GM23338 (cell line): ENCODE measurements at regions not wholly inside any gene's neighbourhood (a gene's known extent, or its start where the extent isn't known, plus 50 kb on each side); places are given as distances from the start of the nearest gene placed in this dataset.

Source experiments
- ATAC-seq: fragments of 200-7000 bp; cut with Tn5 transposase; 3 replicates; pipeline ENCODE4 v1.9.1; 2020
- DNase-seq: peaks from one replicate; pipeline ENCODE4 v3.0.0-alpha.2; 2015; ENCODE audit warnings: low spot score
- H2AFZ ChIP-seq: fragments of 200-600 bp; sonication (generic); 2 replicates; pipeline ENCODE4 v1.8.0; 2016; ENCODE audit warnings: antibody characterized with exemption, mild to moderate bottlenecking, moderate library complexity
- H3F3A ChIP-seq: fragments of 200-600 bp; sonication (generic); replicated peaks from 2 replicates; pipeline ENCODE4 v1.8.0; 2017; ENCODE audit warnings: antibody characterized with exemption, mixed run types, low read depth
- H3K27ac ChIP-seq: fragments of 200-600 bp; sonication (generic); 2 replicates; pipeline ENCODE4 v1.6.1; 2016; ENCODE audit warnings: low read depth
- H3K27me3 ChIP-seq: fragments of 200-600 bp; sonication (generic); 2 replicates; pipeline ENCODE4 v1.8.0; 2016; ENCODE audit warnings: mild to moderate bottlenecking, mixed run types, moderate library complexity; ENCODE audit not compliant: insufficient read depth
- H3K36me3 ChIP-seq: fragments of 200-600 bp; sonication (generic); 2 replicates; pipeline ENCODE4 v1.8.0; 2016; ENCODE audit warnings: mild to moderate bottlenecking; ENCODE audit not compliant: insufficient read depth
- H3K4me1 ChIP-seq: fragments of 200-600 bp; sonication (generic); 2 replicates; pipeline ENCODE4 v1.8.0; 2016; ENCODE audit warnings: mild to moderate bottlenecking, moderate library complexity; ENCODE audit not compliant: insufficient read depth
- H3K4me2 ChIP-seq: fragments of 200-600 bp; sonication (generic); 2 replicates; pipeline ENCODE4 v1.7.1; 2017; ENCODE audit warnings: mixed run types
- H3K4me3 ChIP-seq: fragments of 200-600 bp; sonication (generic); 2 replicates; pipeline ENCODE4 v1.6.1; 2016; ENCODE audit warnings: mixed run types
- H3K79me2 ChIP-seq: fragments of 200-600 bp; sonication (generic); replicated peaks from 2 replicates; pipeline ENCODE4 v1.8.0; 2017; ENCODE audit warnings: mild to moderate bottlenecking; ENCODE audit not compliant: insufficient read depth
- H3K9me2 ChIP-seq: fragments of 200-600 bp; sonication (generic); 2 replicates; pipeline ENCODE4 v1.8.0; 2017; ENCODE audit not compliant: insufficient read depth
- H4K20me1 ChIP-seq: fragments of 200-600 bp; sonication (generic); replicated peaks from 2 replicates; pipeline ENCODE4 v1.8.0; 2017; ENCODE audit warnings: mild to moderate bottlenecking; ENCODE audit not compliant: insufficient read depth
- H3K27ac Mint-ChIP-seq: 2 replicates; pipeline ENCODE4 v1.8.0; 2020; ENCODE audit warnings: inconsistent platforms, mild to moderate bottlenecking, moderate library complexity, mixed read lengths
- H3K27me3 Mint-ChIP-seq: 3 replicates; pipeline ENCODE4 v1.8.0; 2022; ENCODE audit warnings: low read depth, mild to moderate bottlenecking, moderate library complexity, mixed read lengths, inconsistent platforms; ENCODE audit not compliant: insufficient read depth, poor library complexity
- H3K36me3 Mint-ChIP-seq: 3 replicates; pipeline ENCODE4 v1.8.0; 2021; ENCODE audit warnings: low read depth, mild to moderate bottlenecking, inconsistent platforms, moderate library complexity, mixed read lengths
- H3K4me1 Mint-ChIP-seq: 3 replicates; pipeline ENCODE4 v1.8.0; 2020; ENCODE audit warnings: mild to moderate bottlenecking, inconsistent platforms, mixed read lengths
- H3K4me3 Mint-ChIP-seq: 3 replicates; pipeline ENCODE4 v1.8.0; 2021; ENCODE audit warnings: moderate library complexity, mild to moderate bottlenecking, inconsistent platforms, mixed read lengths
- H3K9me3 Mint-ChIP-seq: 3 replicates; pipeline ENCODE4 v1.8.0; 2020; ENCODE audit warnings: moderate library complexity, mild to moderate bottlenecking, inconsistent platforms, mixed read lengths
- CREB1 ChIP-seq: fragments of 250-450 bp; sonication (Bioruptor Pico); IDR thresholded peaks from 2 replicates; pipeline ENCODE4 v1.5.0; 2020; ENCODE audit warnings: low read depth, mild to moderate bottlenecking, moderate library complexity
- EZH2 ChIP-seq: fragments of 200-600 bp; sonication (generic); IDR thresholded peaks from one replicate; pipeline ENCODE4 v1.8.0; 2017; ENCODE audit warnings: antibody characterized with exemption, mild to moderate bottlenecking, low read depth; ENCODE audit not compliant: unreplicated experiment
- EZH2phosphoT487 ChIP-seq: fragments of 200-600 bp; sonication (generic); IDR thresholded peaks from one replicate; pipeline ENCODE4 v1.8.1; 2018; ENCODE audit warnings: antibody characterized with exemption; ENCODE audit not compliant: unreplicated experiment
- JUNB ChIP-seq: IDR thresholded peaks from one replicate; pipeline ENCODE4 v1.6.1; 2016; ENCODE audit warnings: antibody characterized with exemption; ENCODE audit not compliant: unreplicated experiment
- POLR2AphosphoS5 ChIP-seq: IDR thresholded peaks from 2 replicates; pipeline ENCODE4 v1.6.1; 2016; ENCODE audit warnings: antibody characterized with exemption, low read depth
- TF ChIP-seq, protein P1 (sequence below), 2 experiments: fragments of 200-600 bp in 1 of 2; sonication (generic) in 1 of 2; conservative IDR thresholded peaks; 2 replicates each; pipeline versions ENCODE4 v1.5.1 to v1.6.1; 2016 to 2017; ENCODE audit warnings: antibody characterized with exemption in 2 of 2, low read depth in 2 of 2, mild to moderate bottlenecking in 2 of 2, moderate library complexity in 1 of 2
- TF ChIP-seq, protein P2 (sequence below): fragments of 250-450 bp; sonication (Bioruptor Pico); IDR thresholded peaks from 2 replicates; pipeline ENCODE4 v1.5.0; 2020; ENCODE audit warnings: mild to moderate bottlenecking, moderate library complexity
- TF ChIP-seq, protein P3 (sequence below): IDR thresholded peaks from 2 replicates; pipeline ENCODE4 v1.6.1; 2016; ENCODE audit warnings: antibody characterized with exemption

DNA sequence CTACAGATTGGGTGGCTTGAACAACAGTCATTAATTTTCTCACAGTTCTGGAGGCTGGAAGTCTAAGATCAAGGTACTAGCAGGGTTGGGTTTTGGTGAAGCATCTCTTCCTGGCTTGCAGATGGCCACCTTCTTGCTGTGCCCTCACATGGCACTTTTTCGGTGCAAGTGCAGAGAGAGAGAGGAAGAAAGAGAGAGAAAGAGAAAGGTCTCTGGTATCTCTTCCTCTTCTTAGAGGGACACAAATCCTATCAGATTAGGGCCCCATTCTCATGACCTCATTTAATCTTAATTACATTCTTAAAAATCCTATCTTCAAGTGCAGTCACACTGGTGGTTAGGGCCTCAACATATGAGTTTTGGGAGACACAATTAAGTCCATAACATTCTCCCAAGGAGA, 167.1 kb downstream of the NFKBIZ start:
- H3K4me1 ChIP-seq, result no peaks in the 10 kb centered on the region
- ATAC-seq (no peak), DNase-seq (no peak)
- H3K36me3 ChIP-seq, result no peaks in the 10 kb centered on the region
- H3K36me3 Mint-ChIP-seq, result 0 out of 3 replicates have a peak, but pooled peaks cover 3% of the 10 kb centered on the region
- H3K27me3 ChIP-seq, result no peaks in the 10 kb centered on the region
- no peak overlapping the region for H2AFZ ChIP-seq
- H3K79me2 ChIP-seq, result no peaks in the 10 kb centered on the region
- no peak overlapping the region for H3K27ac ChIP-seq
- no peaks in the 10 kb centered on the region for H3K4me1 Mint-ChIP-seq
- no peaks in the 10 kb centered on the region for H3F3A ChIP-seq
- TF ChIP-seq, protein P1, sequence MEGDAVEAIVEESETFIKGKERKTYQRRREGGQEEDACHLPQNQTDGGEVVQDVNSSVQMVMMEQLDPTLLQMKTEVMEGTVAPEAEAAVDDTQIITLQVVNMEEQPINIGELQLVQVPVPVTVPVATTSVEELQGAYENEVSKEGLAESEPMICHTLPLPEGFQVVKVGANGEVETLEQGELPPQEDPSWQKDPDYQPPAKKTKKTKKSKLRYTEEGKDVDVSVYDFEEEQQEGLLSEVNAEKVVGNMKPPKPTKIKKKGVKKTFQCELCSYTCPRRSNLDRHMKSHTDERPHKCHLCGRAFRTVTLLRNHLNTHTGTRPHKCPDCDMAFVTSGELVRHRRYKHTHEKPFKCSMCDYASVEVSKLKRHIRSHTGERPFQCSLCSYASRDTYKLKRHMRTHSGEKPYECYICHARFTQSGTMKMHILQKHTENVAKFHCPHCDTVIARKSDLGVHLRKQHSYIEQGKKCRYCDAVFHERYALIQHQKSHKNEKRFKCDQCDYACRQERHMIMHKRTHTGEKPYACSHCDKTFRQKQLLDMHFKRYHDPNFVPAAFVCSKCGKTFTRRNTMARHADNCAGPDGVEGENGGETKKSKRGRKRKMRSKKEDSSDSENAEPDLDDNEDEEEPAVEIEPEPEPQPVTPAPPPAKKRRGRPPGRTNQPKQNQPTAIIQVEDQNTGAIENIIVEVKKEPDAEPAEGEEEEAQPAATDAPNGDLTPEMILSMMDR (conservative IDR thresholded peaks at IDR 0.05; ENCODE audit: low read depth in 2 of 2), result no peak
- TF ChIP-seq, protein P2, sequence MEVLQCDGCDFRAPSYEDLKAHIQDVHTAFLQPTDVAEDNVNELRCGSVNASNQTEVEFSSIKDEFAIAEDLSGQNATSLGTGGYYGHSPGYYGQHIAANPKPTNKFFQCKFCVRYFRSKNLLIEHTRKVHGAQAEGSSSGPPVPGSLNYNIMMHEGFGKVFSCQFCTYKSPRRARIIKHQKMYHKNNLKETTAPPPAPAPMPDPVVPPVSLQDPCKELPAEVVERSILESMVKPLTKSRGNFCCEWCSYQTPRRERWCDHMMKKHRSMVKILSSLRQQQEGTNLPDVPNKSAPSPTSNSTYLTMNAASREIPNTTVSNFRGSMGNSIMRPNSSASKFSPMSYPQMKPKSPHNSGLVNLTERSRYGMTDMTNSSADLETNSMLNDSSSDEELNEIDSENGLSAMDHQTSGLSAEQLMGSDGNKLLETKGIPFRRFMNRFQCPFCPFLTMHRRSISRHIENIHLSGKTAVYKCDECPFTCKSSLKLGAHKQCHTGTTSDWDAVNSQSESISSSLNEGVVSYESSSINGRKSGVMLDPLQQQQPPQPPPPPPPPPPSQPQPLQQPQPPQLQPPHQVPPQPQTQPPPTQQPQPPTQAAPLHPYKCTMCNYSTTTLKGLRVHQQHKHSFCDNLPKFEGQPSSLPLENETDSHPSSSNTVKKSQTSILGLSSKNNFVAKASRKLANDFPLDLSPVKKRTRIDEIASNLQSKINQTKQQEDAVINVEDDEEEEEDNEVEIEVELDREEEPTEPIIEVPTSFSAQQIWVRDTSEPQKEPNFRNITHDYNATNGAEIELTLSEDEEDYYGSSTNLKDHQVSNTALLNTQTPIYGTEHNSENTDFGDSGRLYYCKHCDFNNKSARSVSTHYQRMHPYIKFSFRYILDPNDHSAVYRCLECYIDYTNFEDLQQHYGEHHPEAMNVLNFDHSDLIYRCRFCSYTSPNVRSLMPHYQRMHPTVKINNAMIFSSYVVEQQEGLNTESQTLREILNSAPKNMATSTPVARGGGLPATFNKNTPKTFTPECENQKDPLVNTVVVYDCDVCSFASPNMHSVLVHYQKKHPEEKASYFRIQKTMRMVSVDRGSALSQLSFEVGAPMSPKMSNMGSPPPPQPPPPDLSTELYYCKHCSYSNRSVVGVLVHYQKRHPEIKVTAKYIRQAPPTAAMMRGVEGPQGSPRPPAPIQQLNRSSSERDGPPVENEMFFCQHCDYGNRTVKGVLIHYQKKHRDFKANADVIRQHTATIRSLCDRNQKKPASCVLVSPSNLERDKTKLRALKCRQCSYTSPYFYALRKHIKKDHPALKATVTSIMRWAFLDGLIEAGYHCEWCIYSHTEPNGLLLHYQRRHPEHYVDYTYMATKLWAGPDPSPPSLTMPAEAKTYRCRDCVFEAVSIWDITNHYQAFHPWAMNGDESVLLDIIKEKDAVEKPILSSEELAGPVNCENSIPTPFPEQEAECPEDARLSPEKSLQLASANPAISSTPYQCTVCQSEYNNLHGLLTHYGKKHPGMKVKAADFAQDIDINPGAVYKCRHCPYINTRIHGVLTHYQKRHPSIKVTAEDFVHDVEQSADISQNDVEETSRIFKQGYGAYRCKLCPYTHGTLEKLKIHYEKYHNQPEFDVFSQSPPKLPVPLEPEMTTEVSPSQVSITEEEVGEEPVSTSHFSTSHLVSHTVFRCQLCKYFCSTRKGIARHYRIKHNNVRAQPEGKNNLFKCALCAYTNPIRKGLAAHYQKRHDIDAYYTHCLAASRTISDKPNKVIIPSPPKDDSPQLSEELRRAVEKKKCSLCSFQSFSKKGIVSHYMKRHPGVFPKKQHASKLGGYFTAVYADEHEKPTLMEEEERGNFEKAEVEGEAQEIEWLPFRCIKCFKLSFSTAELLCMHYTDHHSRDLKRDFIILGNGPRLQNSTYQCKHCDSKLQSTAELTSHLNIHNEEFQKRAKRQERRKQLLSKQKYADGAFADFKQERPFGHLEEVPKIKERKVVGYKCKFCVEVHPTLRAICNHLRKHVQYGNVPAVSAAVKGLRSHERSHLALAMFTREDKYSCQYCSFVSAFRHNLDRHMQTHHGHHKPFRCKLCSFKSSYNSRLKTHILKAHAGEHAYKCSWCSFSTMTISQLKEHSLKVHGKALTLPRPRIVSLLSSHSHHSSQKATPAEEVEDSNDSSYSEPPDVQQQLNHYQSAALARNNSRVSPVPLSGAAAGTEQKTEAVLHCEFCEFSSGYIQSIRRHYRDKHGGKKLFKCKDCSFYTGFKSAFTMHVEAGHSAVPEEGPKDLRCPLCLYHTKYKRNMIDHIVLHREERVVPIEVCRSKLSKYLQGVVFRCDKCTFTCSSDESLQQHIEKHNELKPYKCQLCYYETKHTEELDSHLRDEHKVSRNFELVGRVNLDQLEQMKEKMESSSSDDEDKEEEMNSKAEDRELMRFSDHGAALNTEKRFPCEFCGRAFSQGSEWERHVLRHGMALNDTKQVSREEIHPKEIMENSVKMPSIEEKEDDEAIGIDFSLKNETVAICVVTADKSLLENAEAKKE, result no peak
- no peak for TF ChIP-seq POLR2AphosphoS5
- TF ChIP-seq EZH2phosphoT487, result no peak
- TF ChIP-seq CREB1 (CRISPR knock-in tag), result no peak
- TF ChIP-seq, protein P3, sequence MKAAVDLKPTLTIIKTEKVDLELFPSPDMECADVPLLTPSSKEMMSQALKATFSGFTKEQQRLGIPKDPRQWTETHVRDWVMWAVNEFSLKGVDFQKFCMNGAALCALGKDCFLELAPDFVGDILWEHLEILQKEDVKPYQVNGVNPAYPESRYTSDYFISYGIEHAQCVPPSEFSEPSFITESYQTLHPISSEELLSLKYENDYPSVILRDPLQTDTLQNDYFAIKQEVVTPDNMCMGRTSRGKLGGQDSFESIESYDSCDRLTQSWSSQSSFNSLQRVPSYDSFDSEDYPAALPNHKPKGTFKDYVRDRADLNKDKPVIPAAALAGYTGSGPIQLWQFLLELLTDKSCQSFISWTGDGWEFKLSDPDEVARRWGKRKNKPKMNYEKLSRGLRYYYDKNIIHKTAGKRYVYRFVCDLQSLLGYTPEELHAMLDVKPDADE, result no peak
- no peak for TF ChIP-seq EZH2
- no peak for TF ChIP-seq JUNB
- no peaks in the 10 kb centered on the region for H3K27me3 Mint-ChIP-seq
- H3K9me2 ChIP-seq, result no peaks in the 10 kb centered on the region
- peaks cover 12% of the 10 kb centered on the region; the same call in 2 of the 3 replicates for H3K9me3 Mint-ChIP-seq
- H4K20me1 ChIP-seq, result no peaks in the 10 kb centered on the region
- H3K4me3 Mint-ChIP-seq, result no peak overlapping the region
- H3K27ac Mint-ChIP-seq, result no peak overlapping the region
- H3K4me3 ChIP-seq, result no peak overlapping the region
- H3K4me2 ChIP-seq, result no peak overlapping the region
